HFFc6 (cell line): ENCODE measurements at regions not wholly inside any gene's neighbourhood (a gene's known extent, or its start where the extent isn't known, plus 50 kb on each side); places are given as distances from the start of the nearest gene placed in this dataset.
A peak's percentile ranks its signal among the peaks of the same experiment; 100 is the strongest.

Experiments used
- DNase-seq: peaks from one replicate; pipeline ENCODE4 v3.0.0-alpha.2; 2018
- H3K27ac Mint-ChIP-seq: 2 replicates; pipeline ENCODE4 v1.8.0; 2020; ENCODE audit warnings: mild to moderate bottlenecking, mixed read lengths
- H3K27me3 Mint-ChIP-seq: 2 replicates; pipeline ENCODE4 v1.8.0; 2021; ENCODE audit warnings: mild to moderate bottlenecking, moderate library complexity, mixed read lengths; ENCODE audit not compliant: insufficient read depth
- H3K36me3 Mint-ChIP-seq: 2 replicates; pipeline ENCODE4 v1.8.0; 2021; ENCODE audit warnings: low read depth, mixed read lengths
- H3K4me1 Mint-ChIP-seq: 2 replicates; pipeline ENCODE4 v1.8.0; 2020; ENCODE audit warnings: low read depth, mixed read lengths
- H3K4me3 Mint-ChIP-seq: 2 replicates; pipeline ENCODE4 v1.8.0; 2020; ENCODE audit warnings: mild to moderate bottlenecking, moderate library complexity, mixed read lengths
- H3K9me3 Mint-ChIP-seq: 2 replicates; pipeline ENCODE4 v1.8.0; 2020; ENCODE audit warnings: mild to moderate bottlenecking, mixed read lengths
- TF ChIP-seq, protein P1 (sequence below): fragments of 200-600 bp; sonication (generic); IDR thresholded peaks from 2 replicates; pipeline ENCODE4 v1.5.0; 2021; ENCODE audit warnings: antibody characterized with exemption, mild to moderate bottlenecking

DNA sequence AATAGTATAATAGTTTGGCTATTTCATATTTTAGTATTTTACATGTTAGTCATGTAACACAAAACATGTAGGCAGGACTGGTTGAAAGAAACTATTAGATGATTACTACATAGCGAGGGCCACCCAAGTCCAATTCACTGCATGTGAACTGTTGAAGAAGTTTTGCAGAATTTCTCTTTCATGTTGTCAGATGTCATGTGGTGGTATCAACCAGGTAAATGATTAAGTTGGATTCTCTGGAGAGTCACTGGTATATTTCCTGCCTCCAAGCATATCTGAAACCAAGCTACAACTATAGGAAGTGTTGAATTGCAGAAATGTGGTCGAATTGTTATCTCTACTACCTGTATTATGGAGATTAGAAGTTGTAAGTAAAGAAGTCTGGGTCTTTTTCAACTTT, 137.8 kb upstream of the DPYD start:
- DNase-seq, result no peak
- Mint-ChIP-seq H3K36me3 (0 out of 2 replicates have a peak, but pooled peaks cover 6% of the 10 kb centered on the region), H3K27ac (no peak overlapping the region), H3K4me3 (no peak overlapping the region; the same call in 1 of the 2 replicates), H3K9me3 (no peaks in the 10 kb centered on the region), H3K27me3 (no peaks in the 10 kb centered on the region), H3K4me1 (peaks cover 57% of the 10 kb centered on the region)
- TF ChIP-seq, protein P1, sequence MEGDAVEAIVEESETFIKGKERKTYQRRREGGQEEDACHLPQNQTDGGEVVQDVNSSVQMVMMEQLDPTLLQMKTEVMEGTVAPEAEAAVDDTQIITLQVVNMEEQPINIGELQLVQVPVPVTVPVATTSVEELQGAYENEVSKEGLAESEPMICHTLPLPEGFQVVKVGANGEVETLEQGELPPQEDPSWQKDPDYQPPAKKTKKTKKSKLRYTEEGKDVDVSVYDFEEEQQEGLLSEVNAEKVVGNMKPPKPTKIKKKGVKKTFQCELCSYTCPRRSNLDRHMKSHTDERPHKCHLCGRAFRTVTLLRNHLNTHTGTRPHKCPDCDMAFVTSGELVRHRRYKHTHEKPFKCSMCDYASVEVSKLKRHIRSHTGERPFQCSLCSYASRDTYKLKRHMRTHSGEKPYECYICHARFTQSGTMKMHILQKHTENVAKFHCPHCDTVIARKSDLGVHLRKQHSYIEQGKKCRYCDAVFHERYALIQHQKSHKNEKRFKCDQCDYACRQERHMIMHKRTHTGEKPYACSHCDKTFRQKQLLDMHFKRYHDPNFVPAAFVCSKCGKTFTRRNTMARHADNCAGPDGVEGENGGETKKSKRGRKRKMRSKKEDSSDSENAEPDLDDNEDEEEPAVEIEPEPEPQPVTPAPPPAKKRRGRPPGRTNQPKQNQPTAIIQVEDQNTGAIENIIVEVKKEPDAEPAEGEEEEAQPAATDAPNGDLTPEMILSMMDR, result no peak

DNA sequence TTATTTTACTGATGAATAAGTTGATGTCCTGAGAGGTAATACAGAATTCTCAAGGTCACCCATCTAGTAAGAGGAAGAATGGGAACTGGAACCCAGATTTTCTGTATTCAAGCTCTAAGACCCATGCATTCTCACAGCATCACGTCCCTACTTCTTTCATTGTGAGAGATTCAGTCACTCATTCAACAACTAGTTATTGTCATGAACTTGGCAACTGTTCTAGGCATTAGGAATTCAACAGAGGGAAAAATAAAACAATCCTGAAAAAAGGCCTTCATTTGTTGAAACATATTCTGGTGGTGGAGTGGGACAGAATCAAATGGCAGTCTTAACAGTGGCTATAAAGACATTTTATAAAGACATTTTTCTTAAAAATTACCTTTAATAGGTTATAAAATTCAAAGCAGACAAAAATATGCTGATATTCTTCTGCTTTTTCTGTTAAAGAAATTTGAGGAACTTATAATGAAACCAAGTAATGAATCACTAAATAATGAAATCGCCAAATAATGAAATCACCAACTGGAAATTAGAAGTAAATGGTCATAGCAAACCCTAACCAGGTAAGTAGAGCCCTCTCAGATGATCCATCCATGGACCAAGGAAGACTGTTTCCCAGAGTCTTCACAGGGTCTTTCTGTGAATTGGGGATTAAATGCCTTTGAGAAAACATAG, 136.5 kb upstream of the DPYD start:
- peaks cover 5% of the 10 kb centered on the region; the same call in 1 of the 2 replicates for H3K9me3 Mint-ChIP-seq
- peaks cover 67% of the 10 kb centered on the region for H3K4me1 Mint-ChIP-seq
- H3K4me3 Mint-ChIP-seq, result no peak overlapping the region
- no peak for DNase-seq
- TF ChIP-seq, protein P1, result no peak
- peaks cover 5% of the 10 kb centered on the region for H3K36me3 Mint-ChIP-seq
- H3K27me3 Mint-ChIP-seq, result peaks cover 2% of the 10 kb centered on the region; the same call in 1 of the 2 replicates
- H3K27ac Mint-ChIP-seq, result no peak overlapping the region

DNA sequence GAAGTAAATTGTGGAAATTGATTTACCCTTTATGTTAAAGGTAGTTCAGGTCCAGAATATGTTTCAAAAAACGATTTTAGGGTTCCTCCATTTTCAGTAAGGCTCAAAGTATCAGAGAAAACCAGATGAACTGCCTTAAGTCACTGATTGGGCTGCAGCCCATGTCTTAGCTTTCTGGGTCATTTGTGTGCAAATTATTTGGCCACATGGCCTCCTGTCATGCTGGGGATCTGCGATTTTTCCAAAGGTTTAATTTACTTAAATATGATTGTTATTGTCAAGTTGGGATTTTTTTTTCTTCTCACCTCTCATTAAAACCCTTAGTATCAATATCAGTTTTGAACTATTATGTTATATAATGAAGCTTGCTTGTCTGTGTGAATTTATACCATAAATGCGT, 135.9 kb upstream of the DPYD start:
- H3K9me3 Mint-ChIP-seq, result peaks cover 5% of the 10 kb centered on the region; the same call in 1 of the 2 replicates
- peaks cover 5% of the 10 kb centered on the region for H3K36me3 Mint-ChIP-seq
- no peak for DNase-seq
- peaks cover 2% of the 10 kb centered on the region; the same call in 1 of the 2 replicates for H3K27me3 Mint-ChIP-seq
- H3K4me1 Mint-ChIP-seq, result peaks cover 71% of the 10 kb centered on the region
- H3K27ac Mint-ChIP-seq, result no peak overlapping the region
- no peak overlapping the region for H3K4me3 Mint-ChIP-seq
- TF ChIP-seq, protein P1, result no peak

DNA sequence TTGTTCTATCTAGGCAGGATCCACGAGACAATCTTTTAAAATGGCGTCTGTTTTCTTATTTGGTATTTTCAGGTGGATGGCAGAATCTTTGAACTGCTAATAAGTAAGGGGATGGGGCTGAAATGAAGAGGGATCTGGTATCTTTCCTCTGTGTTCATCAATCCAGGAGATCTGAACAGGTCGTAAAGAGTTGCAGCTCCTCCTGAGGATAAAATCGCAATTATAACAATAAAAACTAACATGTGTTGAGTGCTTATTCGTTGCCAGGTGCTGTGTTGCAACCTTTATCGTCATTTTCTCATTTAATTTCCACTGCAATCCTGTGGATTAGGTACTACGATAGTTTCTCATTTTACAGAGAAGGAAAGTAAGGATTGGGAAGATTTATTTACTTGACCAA, 134.6 kb upstream of the DPYD start:
- Mint-ChIP-seq H3K27me3 (peaks cover 2% of the 10 kb centered on the region; the same call in 1 of the 2 replicates), H3K4me1 (peaks cover 80% of the 10 kb centered on the region), H3K4me3 (peak overlapping the region; percentile 88; the same call in 1 of the 2 replicates), H3K9me3 (peaks cover 5% of the 10 kb centered on the region; the same call in 1 of the 2 replicates), H3K27ac (no peak overlapping the region), H3K36me3 (peaks cover 5% of the 10 kb centered on the region)
- no peak for DNase-seq
- TF ChIP-seq, protein P1, result no peak

DNA sequence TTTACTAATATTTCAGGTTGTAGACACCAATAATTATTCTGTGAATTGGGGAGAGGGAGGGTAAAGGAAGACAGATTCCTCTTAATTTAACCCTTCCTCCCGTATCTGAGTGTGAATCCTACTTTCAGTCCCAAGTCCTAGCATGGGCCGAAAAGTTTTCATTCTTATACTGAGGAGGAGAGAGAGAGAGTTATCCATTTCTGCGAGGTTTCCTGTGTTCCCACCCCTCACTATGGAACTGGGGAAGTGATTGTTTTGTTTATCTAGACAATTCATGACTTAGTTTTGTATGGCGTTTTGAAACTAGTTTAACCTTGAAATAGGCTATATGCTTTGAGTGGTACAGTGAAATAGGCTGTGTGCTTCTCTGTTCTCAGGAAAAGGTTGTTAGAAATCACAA, 134.0 kb upstream of the DPYD start:
- Mint-ChIP-seq H3K4me1 (peaks cover 80% of the 10 kb centered on the region), H3K27ac (peak overlapping the region; percentile 97), H3K4me3 (peak overlapping the region; percentile 88), H3K27me3 (peaks cover 2% of the 10 kb centered on the region; the same call in 1 of the 2 replicates), H3K9me3 (peaks cover 5% of the 10 kb centered on the region; the same call in 1 of the 2 replicates), H3K36me3 (peaks cover 5% of the 10 kb centered on the region)
- TF ChIP-seq, protein P1, result no peak
- no peak for DNase-seq
